Karpas-422 (cell line): ENCODE measurements at regions not wholly inside any gene's neighbourhood (a gene's known extent, or its start where the extent isn't known, plus 50 kb on each side); places are given as distances from the start of the nearest gene placed in this dataset.

Experiments used
- DNase-seq: peaks from one replicate; pipeline ENCODE4 v3.0.0-alpha.2; 2015
- H2AFZ ChIP-seq: fragments of 200-600 bp; sonication (generic); 2 replicates; pipeline ENCODE4 v1.6.1; 2014; ENCODE audit warnings: antibody characterized with exemption, low read length, mixed read lengths
- H3K27ac ChIP-seq: fragments of 200-600 bp; sonication (generic); 2 replicates; pipeline ENCODE4 v1.5.1; 2014; ENCODE audit warnings: mild to moderate bottlenecking, low read length, moderate library complexity
- H3K27me3 ChIP-seq: fragments of 200-600 bp; sonication (generic); 2 replicates; pipeline ENCODE4 v1.6.1; 2014; ENCODE audit warnings: low read length, mixed read lengths
- H3K36me3 ChIP-seq: fragments of 200-600 bp; sonication (generic); 2 replicates; pipeline ENCODE4 v1.6.1; 2014; ENCODE audit warnings: low read length, mixed read lengths; ENCODE audit not compliant: insufficient read depth
- H3K4me1 ChIP-seq: fragments of 200-600 bp; sonication (generic); 2 replicates; pipeline ENCODE4 v1.6.1; 2014; ENCODE audit warnings: mild to moderate bottlenecking, low read length, mixed read lengths
- H3K4me2 ChIP-seq: fragments of 200-600 bp; sonication (generic); 2 replicates; pipeline ENCODE4 v1.6.1; 2014; ENCODE audit warnings: low read length, low read depth, mild to moderate bottlenecking; ENCODE audit not compliant: poor library complexity, severe bottlenecking
- H3K4me3 ChIP-seq: fragments of 200-600 bp; sonication (generic); 2 replicates; pipeline ENCODE4 v1.5.1; 2014; ENCODE audit warnings: mild to moderate bottlenecking, antibody characterized with exemption, low read length, mixed read lengths
- H3K79me2 ChIP-seq: fragments of 200-600 bp; sonication (generic); 2 replicates; pipeline ENCODE4 v1.6.1; 2014; ENCODE audit warnings: mild to moderate bottlenecking, low read length, mixed read lengths
- H3K9ac ChIP-seq: fragments of 200-600 bp; sonication (generic); 2 replicates; pipeline ENCODE4 v1.6.0; 2014; ENCODE audit warnings: low read length
- H3K9me2 ChIP-seq: fragments of 200-600 bp; sonication (generic), shearing (Covaris generic); replicated peaks from 2 replicates; pipeline ENCODE4 v1.6.0; 2014; ENCODE audit warnings: mild to moderate bottlenecking, low read length, moderate library complexity; ENCODE audit not compliant: insufficient read depth
- H3K9me3 ChIP-seq: fragments of 300-700, 200-600 bp; sonication (generic); 2 replicates; pipeline ENCODE4 v1.6.1; 2014; ENCODE audit warnings: low read length, mixed read lengths
- H4K20me1 ChIP-seq: fragments of 200-600 bp; sonication (generic); 2 replicates; pipeline ENCODE4 v1.6.1; 2014; ENCODE audit warnings: mild to moderate bottlenecking, antibody characterized with exemption, low read length, low read depth; ENCODE audit not compliant: insufficient read depth

DNA sequence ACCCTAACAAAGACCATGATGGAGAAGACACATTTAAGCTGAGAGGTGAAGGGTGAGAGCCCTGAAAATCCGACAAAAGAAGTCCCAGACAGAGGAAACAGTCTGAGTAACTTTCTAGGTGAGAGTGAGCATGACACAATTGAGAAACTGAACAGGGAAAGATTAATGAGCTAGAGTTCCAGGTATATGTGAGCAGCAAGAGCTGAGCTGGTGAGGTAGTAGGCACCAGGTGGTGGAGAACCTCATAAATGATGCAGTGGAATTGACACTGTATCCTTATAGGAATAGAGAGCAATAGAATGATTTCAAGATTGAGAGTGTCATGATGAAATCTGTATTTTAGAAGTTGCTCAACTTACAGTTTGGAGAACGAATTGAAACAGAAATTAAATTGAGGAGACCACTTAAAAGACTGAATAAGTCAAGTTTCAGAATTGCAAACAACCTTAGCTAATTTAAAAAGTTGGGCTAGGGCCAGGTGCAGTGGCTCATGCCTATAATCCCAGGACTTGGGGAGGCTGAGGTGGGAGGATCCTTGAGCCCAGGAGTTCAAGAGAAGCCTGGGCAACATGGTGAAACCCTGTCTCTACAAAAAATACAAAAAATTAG lies 89.8 kb downstream of the NREP start:
- Histone ChIP-seq H4K20me1 (no peaks in the 10 kb centered on the region), H3K9ac (no peak overlapping the region), H3K27me3 (no peaks in the 10 kb centered on the region), H3K4me2 (no peak overlapping the region), H3K9me3 (no peaks in the 10 kb centered on the region), H3K27ac (no peak overlapping the region), H3K4me3 (no peak overlapping the region), H3K4me1 (no peaks in the 10 kb centered on the region), H3K79me2 (no peaks in the 10 kb centered on the region), H3K36me3 (no peaks in the 10 kb centered on the region), H3K9me2 (no peaks in the 10 kb centered on the region), H2AFZ (no peak overlapping the region)
- no peak for DNase-seq

DNA sequence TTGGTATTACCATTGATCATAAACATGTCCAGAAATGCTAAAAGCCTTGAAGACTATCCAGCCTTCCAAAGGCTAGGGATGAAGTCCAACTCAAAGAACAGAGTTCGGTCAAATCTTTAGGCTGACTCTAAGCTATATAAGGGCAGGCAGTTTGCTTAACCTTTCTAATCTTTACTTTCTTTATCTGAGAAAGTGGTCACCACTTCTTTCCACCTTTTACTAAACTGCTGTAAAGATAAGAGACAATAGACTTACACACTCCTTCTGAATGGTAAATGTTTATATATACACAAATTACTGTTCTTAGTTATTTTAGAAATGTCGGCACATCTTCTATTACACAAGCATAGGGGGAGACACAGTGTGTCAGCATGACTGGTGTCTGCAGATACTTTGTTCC lies 100.4 kb downstream of the NREP start:
- Histone ChIP-seq H3K36me3 (no peaks in the 10 kb centered on the region), H3K27ac (no peak overlapping the region), H4K20me1 (no peaks in the 10 kb centered on the region), H3K9ac (no peak overlapping the region), H3K4me3 (no peak overlapping the region), H3K79me2 (no peaks in the 10 kb centered on the region), H3K27me3 (no peaks in the 10 kb centered on the region), H2AFZ (no peak overlapping the region), H3K4me2 (no peak overlapping the region), H3K4me1 (no peaks in the 10 kb centered on the region), H3K9me2 (no peaks in the 10 kb centered on the region), H3K9me3 (no peaks in the 10 kb centered on the region)
- DNase-seq, result no peak

GRCh38 chr5:111655169-111655924 lies 101.6 kb downstream of the NREP start:
- Histone ChIP-seq H3K4me1 (no peaks in the 10 kb centered on the region), H3K79me2 (no peaks in the 10 kb centered on the region), H3K4me3 (no peak overlapping the region), H4K20me1 (no peaks in the 10 kb centered on the region), H3K36me3 (no peaks in the 10 kb centered on the region), H3K9me3 (no peaks in the 10 kb centered on the region), H3K9ac (no peak overlapping the region), H3K27ac (no peak overlapping the region), H2AFZ (no peak overlapping the region), H3K4me2 (no peak overlapping the region), H3K9me2 (no peaks in the 10 kb centered on the region), H3K27me3 (no peaks in the 10 kb centered on the region)
- DNase-seq, result no peak

- Histone ChIP-seq H3K4me2 (no peak overlapping the region), H3K9me2 (no peaks in the 10 kb centered on the region), H3K27me3 (no peaks in the 10 kb centered on the region), H2AFZ (no peak overlapping the region), H3K36me3 (no peaks in the 10 kb centered on the region), H3K9me3 (no peaks in the 10 kb centered on the region), H3K9ac (no peak overlapping the region), H3K27ac (no peak overlapping the region), H3K79me2 (no peaks in the 10 kb centered on the region), H3K4me1 (no peaks in the 10 kb centered on the region), H4K20me1 (no peaks in the 10 kb centered on the region), H3K4me3 (no peak overlapping the region)
- DNase-seq, result no peak
These were observed 103.6 kb downstream of the NREP start for GRCh38 chr5:111653408-111653807.

GRCh38 chr5:111649516-111649915 lies 107.5 kb downstream of the NREP start:
- Histone ChIP-seq H2AFZ (no peak overlapping the region), H4K20me1 (no peaks in the 10 kb centered on the region), H3K27ac (no peak overlapping the region), H3K9me2 (no peaks in the 10 kb centered on the region), H3K9ac (no peak overlapping the region), H3K4me2 (no peak overlapping the region), H3K27me3 (no peaks in the 10 kb centered on the region), H3K4me1 (no peaks in the 10 kb centered on the region), H3K4me3 (no peak overlapping the region), H3K36me3 (no peaks in the 10 kb centered on the region), H3K9me3 (no peaks in the 10 kb centered on the region), H3K79me2 (no peaks in the 10 kb centered on the region)
- DNase-seq, result no peak

DNA sequence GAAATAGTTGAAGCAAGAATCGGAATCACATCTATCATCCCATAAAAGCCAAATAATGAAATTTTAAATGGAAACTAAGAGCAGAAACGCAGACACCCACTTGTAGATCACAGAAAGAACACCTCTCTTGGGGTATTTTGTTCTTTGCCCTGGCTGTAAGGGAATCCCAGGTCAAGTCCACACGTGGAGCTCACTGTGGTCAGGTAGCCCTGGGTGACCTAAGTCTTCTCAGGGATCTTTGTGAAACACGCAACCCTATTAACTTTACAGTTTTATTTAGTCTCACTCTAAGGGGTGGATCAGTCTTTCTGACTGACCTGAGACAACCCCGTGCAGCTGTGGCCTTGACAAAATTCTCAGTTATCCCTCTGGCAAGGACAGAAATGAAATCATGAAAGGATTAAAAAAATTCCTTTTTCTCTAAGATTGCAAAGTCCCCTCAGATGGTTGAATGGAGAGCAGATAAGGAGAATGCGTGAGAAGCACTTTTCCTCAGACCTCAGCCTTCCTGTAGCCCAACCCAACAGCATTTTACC lies 111.6 kb downstream of the NREP start:
- no peak overlapping the region for H2AFZ ChIP-seq

DNA sequence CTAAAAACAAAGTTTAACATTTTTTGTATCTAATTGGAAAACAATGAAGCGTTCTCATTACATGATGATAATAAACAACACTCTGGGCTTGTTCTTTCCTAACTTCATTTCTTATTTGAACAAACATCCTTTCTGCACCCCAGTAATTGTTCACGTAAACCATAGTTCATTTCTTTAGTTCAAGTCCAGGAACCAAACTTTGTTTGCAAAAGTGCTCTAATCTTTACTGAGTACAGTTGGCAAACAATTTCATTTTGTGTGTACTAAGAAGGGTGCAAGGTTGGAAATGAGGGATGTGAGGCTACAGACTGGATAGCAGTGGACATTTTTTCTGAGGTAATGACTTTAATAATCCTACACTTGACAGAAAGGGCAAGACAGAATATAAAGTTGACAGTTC lies 113.5 kb downstream of the NREP start:
- Histone ChIP-seq H3K27ac (no peak overlapping the region), H3K36me3 (no peaks in the 10 kb centered on the region), H3K9me3 (no peaks in the 10 kb centered on the region; the same call in 1 of the 2 replicates), H4K20me1 (no peaks in the 10 kb centered on the region), H3K27me3 (no peaks in the 10 kb centered on the region), H3K79me2 (no peaks in the 10 kb centered on the region), H3K4me1 (no peaks in the 10 kb centered on the region), H3K4me2 (no peak overlapping the region), H3K9ac (no peak overlapping the region), H2AFZ (no peak overlapping the region), H3K9me2 (no peaks in the 10 kb centered on the region), H3K4me3 (no peak overlapping the region)
- no peak for DNase-seq

More for the DNA sequence above, 111.6 kb downstream of the NREP start:
- no peaks in the 10 kb centered on the region for H4K20me1 ChIP-seq
- no peak overlapping the region for H3K9ac ChIP-seq
- no peaks in the 10 kb centered on the region for H3K27me3 ChIP-seq
- H3K4me2 ChIP-seq, result no peak overlapping the region
- no peak overlapping the region for H3K27ac ChIP-seq
- H3K4me3 ChIP-seq, result no peak overlapping the region
- no peaks in the 10 kb centered on the region for H3K4me1 ChIP-seq
- no peaks in the 10 kb centered on the region for H3K79me2 ChIP-seq
- no peaks in the 10 kb centered on the region for H3K9me2 ChIP-seq
- DNase-seq, result no peak
- no peaks in the 10 kb centered on the region for H3K36me3 ChIP-seq
- H3K9me3 ChIP-seq, result no peaks in the 10 kb centered on the region

- DNase-seq, result no peak
- Histone ChIP-seq H3K9ac (no peak overlapping the region), H3K79me2 (no peaks in the 10 kb centered on the region), H3K9me2 (no peaks in the 10 kb centered on the region), H2AFZ (no peak overlapping the region), H3K27ac (no peak overlapping the region), H3K4me3 (no peak overlapping the region), H4K20me1 (no peaks in the 10 kb centered on the region), H3K4me1 (no peaks in the 10 kb centered on the region), H3K27me3 (no peaks in the 10 kb centered on the region), H3K36me3 (no peaks in the 10 kb centered on the region), H3K4me2 (no peak overlapping the region), H3K9me3 (peaks cover 7% of the 10 kb centered on the region)
These were observed 115.3 kb downstream of the NREP start for GRCh38 chr5:111641533-111642233.
